ENCODE measurements at regions not wholly inside any gene's neighbourhood (a gene's known extent, or its start where the extent isn't known, plus 50 kb on each side); places are given as distances from the start of the nearest gene placed in this dataset.

GRCh38 chr10:128839134-128839533 is 627.9 kb upstream of the MGMT start:
- 85% methylated on average over 9 of the region's 9 CpGs for WGBS
- Histone ChIP-seq H3K18ac (ENCODE audit: low read depth in 1 of 2, low read length in 2 of 2) (no peak overlapping the region), H3K4me2 (ENCODE audit: low read length, poor library complexity, severe bottlenecking) (no peak overlapping the region), H2BK5ac (ENCODE audit: low read depth, low read length, poor library complexity, severe bottlenecking) (no peak overlapping the region), H2BK120ac (ENCODE audit: low read depth, low read length) (no peak overlapping the region), H3K4ac (ENCODE audit: low read depth in 1 of 2, low read length in 2 of 2) (no peak overlapping the region), H4K8ac (ENCODE audit: low read length) (no peak overlapping the region), H3K27ac (ENCODE audit: low read length, poor library complexity, severe bottlenecking) (no peak overlapping the region), H3K4me1 (ENCODE audit: control insufficient read depth, insufficient read depth, low read depth, low read length) (no peaks in the 10 kb centered on the region), H3K9ac (ENCODE audit: low read length) (no peak overlapping the region), H2AK5ac (ENCODE audit: low read length, severe bottlenecking) (no peak overlapping the region), H3K36me3 (ENCODE audit: control insufficient read depth in 1 of 2, insufficient read depth in 2 of 2, low read depth in 1 of 2, low read length in 2 of 2) (no peaks in the 10 kb centered on the region), H2AFZ (ENCODE audit: low read depth, low read length) (no peak overlapping the region), H3K79me1 (replicated peaks; ENCODE audit: low read length, poor library complexity, severe bottlenecking) (no peaks in the 10 kb centered on the region), H4K91ac (ENCODE audit: low read length) (no peak overlapping the region), H3K23ac (ENCODE audit: low read length in 2 of 2) (no peak overlapping the region), H2BK15ac (ENCODE audit: low read depth, poor library complexity, severe bottlenecking) (no peak overlapping the region), H2BK12ac (ENCODE audit: low read length in 2 of 2) (no peak overlapping the region), H3K9me3 (ENCODE audit: control insufficient read depth, low read length) (no peaks in the 10 kb centered on the region), H3K27me3 (ENCODE audit: control insufficient read depth in 1 of 2, insufficient read depth in 1 of 2, low read length in 2 of 2) (peaks cover 0 to 12% of the 10 kb centered on the region in 2 experiments), H3K14ac (ENCODE audit: low read length in 2 of 2) (no peak overlapping the region), H3K4me3 (ENCODE audit: insufficient read depth in 1 of 2, low read depth in 1 of 2, low read length in 2 of 2) (no peak overlapping the region)
- DNase-seq: no peak

- no peak for DNase-seq
- H3K23ac ChIP-seq (ENCODE audit: low read length in 2 of 2): no peak overlapping the region
- no peaks in the 10 kb centered on the region for H3K4me1 ChIP-seq (ENCODE audit: control insufficient read depth, insufficient read depth, low read depth, low read length)
- H3K9me3 ChIP-seq (ENCODE audit: control insufficient read depth, low read length): no peaks in the 10 kb centered on the region
- H2BK5ac ChIP-seq (ENCODE audit: low read depth, low read length, poor library complexity, severe bottlenecking): no peak overlapping the region
- no peak overlapping the region for H4K91ac ChIP-seq (ENCODE audit: low read length)
- no peak overlapping the region for H2BK120ac ChIP-seq (ENCODE audit: low read depth, low read length)
- H3K27me3 ChIP-seq (ENCODE audit: control insufficient read depth in 1 of 2, insufficient read depth in 1 of 2, low read length in 2 of 2): peaks cover 0 to 12% of the 10 kb centered on the region in 2 experiments
- H3K14ac ChIP-seq (ENCODE audit: low read length in 2 of 2): no peak overlapping the region
- H3K9ac ChIP-seq (ENCODE audit: low read length): no peak overlapping the region
- H3K4ac ChIP-seq (ENCODE audit: low read depth in 1 of 2, low read length in 2 of 2): no peak overlapping the region
- no peak overlapping the region for H2BK15ac ChIP-seq (ENCODE audit: low read depth, poor library complexity, severe bottlenecking)
- H3K18ac ChIP-seq (ENCODE audit: low read depth in 1 of 2, low read length in 2 of 2): no peak overlapping the region
- H3K36me3 ChIP-seq (ENCODE audit: control insufficient read depth in 1 of 2, insufficient read depth in 2 of 2, low read depth in 1 of 2, low read length in 2 of 2): no peaks in the 10 kb centered on the region
- no peak overlapping the region for H4K8ac ChIP-seq (ENCODE audit: low read length)
- H2AFZ ChIP-seq (ENCODE audit: low read depth, low read length): no peak overlapping the region
- no peaks in the 10 kb centered on the region for H3K79me1 ChIP-seq (replicated peaks; ENCODE audit: low read length, poor library complexity, severe bottlenecking)
- H2BK12ac ChIP-seq (ENCODE audit: low read length in 2 of 2): no peak overlapping the region
- no peak overlapping the region for H3K4me3 ChIP-seq (ENCODE audit: insufficient read depth in 1 of 2, low read depth in 1 of 2, low read length in 2 of 2)
- no peak overlapping the region for H3K4me2 ChIP-seq (ENCODE audit: low read length, poor library complexity, severe bottlenecking)
- no peak overlapping the region for H3K27ac ChIP-seq (ENCODE audit: low read length, poor library complexity, severe bottlenecking)
- H2AK5ac ChIP-seq (ENCODE audit: low read length, severe bottlenecking): no peak overlapping the region
Observed at GRCh38 chr10:128839701-128840100, 627.3 kb upstream of the MGMT start.

- Histone ChIP-seq H3K4ac (ENCODE audit: low read depth in 1 of 2, low read length in 2 of 2) (no peak overlapping the region), H3K27me3 (ENCODE audit: control insufficient read depth in 1 of 2, insufficient read depth in 1 of 2, low read length in 2 of 2) (peaks cover 0 to 5% of the 10 kb centered on the region in 2 experiments), H3K27ac (ENCODE audit: low read length, poor library complexity, severe bottlenecking) (no peak overlapping the region), H3K18ac (ENCODE audit: low read depth in 1 of 2, low read length in 2 of 2) (no peak overlapping the region), H3K4me2 (ENCODE audit: low read length, poor library complexity, severe bottlenecking) (no peak overlapping the region), H2BK5ac (ENCODE audit: low read depth, low read length, poor library complexity, severe bottlenecking) (no peak overlapping the region), H2AK5ac (ENCODE audit: low read length, severe bottlenecking) (no peak overlapping the region), H2BK15ac (ENCODE audit: low read depth, poor library complexity, severe bottlenecking) (no peak overlapping the region), H3K79me1 (replicated peaks; ENCODE audit: low read length, poor library complexity, severe bottlenecking) (no peaks in the 10 kb centered on the region), H2BK120ac (ENCODE audit: low read depth, low read length) (no peak overlapping the region), H2AFZ (ENCODE audit: low read depth, low read length) (no peak overlapping the region), H3K4me3 (ENCODE audit: insufficient read depth in 1 of 2, low read depth in 1 of 2, low read length in 2 of 2) (no peak overlapping the region), H3K4me1 (ENCODE audit: control insufficient read depth, insufficient read depth, low read depth, low read length) (no peaks in the 10 kb centered on the region), H4K8ac (ENCODE audit: low read length) (no peak overlapping the region), H3K9me3 (ENCODE audit: control insufficient read depth, low read length) (no peaks in the 10 kb centered on the region), H3K9ac (ENCODE audit: low read length) (no peak overlapping the region), H2BK12ac (ENCODE audit: low read length in 2 of 2) (no peak overlapping the region), H4K91ac (ENCODE audit: low read length) (no peak overlapping the region), H3K14ac (ENCODE audit: low read length in 2 of 2) (no peak overlapping the region), H3K36me3 (ENCODE audit: control insufficient read depth in 1 of 2, insufficient read depth in 2 of 2, low read depth in 1 of 2, low read length in 2 of 2) (no peaks in the 10 kb centered on the region), H3K23ac (ENCODE audit: low read length in 2 of 2) (no peak overlapping the region)
- WGBS: 70% methylated on average over 2 of the region's 4 CpGs
- DNase-seq: no peak
Observed at GRCh38 chr10:128843972-128844371, 623.1 kb upstream of the MGMT start.

- Histone ChIP-seq H3K79me1 (replicated peaks; ENCODE audit: low read length, poor library complexity, severe bottlenecking) (no peaks in the 10 kb centered on the region), H3K9me3 (ENCODE audit: control insufficient read depth, low read length) (no peaks in the 10 kb centered on the region), H2BK12ac (ENCODE audit: low read length in 2 of 2) (no peak overlapping the region), H2BK120ac (ENCODE audit: low read depth, low read length) (no peak overlapping the region), H4K8ac (ENCODE audit: low read length) (no peak overlapping the region), H2BK5ac (ENCODE audit: low read depth, low read length, poor library complexity, severe bottlenecking) (no peak overlapping the region), H3K18ac (ENCODE audit: low read depth in 1 of 2, low read length in 2 of 2) (no peak overlapping the region), H3K4me2 (ENCODE audit: low read length, poor library complexity, severe bottlenecking) (no peak overlapping the region), H3K23ac (ENCODE audit: low read length in 2 of 2) (no peak overlapping the region), H3K14ac (ENCODE audit: low read length in 2 of 2) (no peak overlapping the region), H3K36me3 (ENCODE audit: control insufficient read depth in 1 of 2, insufficient read depth in 2 of 2, low read depth in 1 of 2, low read length in 2 of 2) (no peaks in the 10 kb centered on the region), H3K4me3 (ENCODE audit: insufficient read depth in 1 of 2, low read depth in 1 of 2, low read length in 2 of 2) (no peak overlapping the region), H3K27ac (ENCODE audit: low read length, poor library complexity, severe bottlenecking) (no peak overlapping the region), H3K27me3 (ENCODE audit: control insufficient read depth in 1 of 2, insufficient read depth in 1 of 2, low read length in 2 of 2) (peaks cover 0 to 23% of the 10 kb centered on the region in 2 experiments), H4K91ac (ENCODE audit: low read length) (no peak overlapping the region), H3K9ac (ENCODE audit: low read length) (no peak overlapping the region), H2AK5ac (ENCODE audit: low read length, severe bottlenecking) (no peak overlapping the region), H2BK15ac (ENCODE audit: low read depth, poor library complexity, severe bottlenecking) (no peak overlapping the region), H3K4ac (ENCODE audit: low read depth in 1 of 2, low read length in 2 of 2) (no peak overlapping the region), H3K4me1 (ENCODE audit: control insufficient read depth, insufficient read depth, low read depth, low read length) (no peaks in the 10 kb centered on the region), H2AFZ (ENCODE audit: low read depth, low read length) (no peak overlapping the region)
- DNase-seq: no peak
- WGBS: 73% methylated on average over 3 of the region's 3 CpGs
Observed at GRCh38 chr10:128846927-128847326, 620.1 kb upstream of the MGMT start.

Measured in mesenchymal stem cell (in vitro differentiated cells and primary cell).